SK-N-MC (cell line): ENCODE measurements at regions not wholly inside any gene's neighbourhood (a gene's known extent, or its start where the extent isn't known, plus 50 kb on each side); places are given as distances from the start of the nearest gene placed in this dataset.

Source experiments
- EZH2 ChIP-seq: fragments of 200-600 bp; sonication (generic); IDR thresholded peaks from one replicate; pipeline ENCODE4 v1.6.1; 2017; ENCODE audit warnings: antibody characterized with exemption
- FOXP2 ChIP-seq: optimal IDR thresholded peaks from 2 replicates; pipeline ENCODE3; 2011; ENCODE audit warnings: mild to moderate bottlenecking, moderate library complexity; ENCODE audit not compliant: insufficient read depth; ENCODE audit errors: extremely low read length, control extremely low read depth
- POLR2AphosphoS5 ChIP-seq: IDR thresholded peaks from 2 replicates; pipeline ENCODE4 v1.6.1; 2012; ENCODE audit warnings: mild to moderate bottlenecking, low read depth, low read length, borderline replicate concordance

DNA sequence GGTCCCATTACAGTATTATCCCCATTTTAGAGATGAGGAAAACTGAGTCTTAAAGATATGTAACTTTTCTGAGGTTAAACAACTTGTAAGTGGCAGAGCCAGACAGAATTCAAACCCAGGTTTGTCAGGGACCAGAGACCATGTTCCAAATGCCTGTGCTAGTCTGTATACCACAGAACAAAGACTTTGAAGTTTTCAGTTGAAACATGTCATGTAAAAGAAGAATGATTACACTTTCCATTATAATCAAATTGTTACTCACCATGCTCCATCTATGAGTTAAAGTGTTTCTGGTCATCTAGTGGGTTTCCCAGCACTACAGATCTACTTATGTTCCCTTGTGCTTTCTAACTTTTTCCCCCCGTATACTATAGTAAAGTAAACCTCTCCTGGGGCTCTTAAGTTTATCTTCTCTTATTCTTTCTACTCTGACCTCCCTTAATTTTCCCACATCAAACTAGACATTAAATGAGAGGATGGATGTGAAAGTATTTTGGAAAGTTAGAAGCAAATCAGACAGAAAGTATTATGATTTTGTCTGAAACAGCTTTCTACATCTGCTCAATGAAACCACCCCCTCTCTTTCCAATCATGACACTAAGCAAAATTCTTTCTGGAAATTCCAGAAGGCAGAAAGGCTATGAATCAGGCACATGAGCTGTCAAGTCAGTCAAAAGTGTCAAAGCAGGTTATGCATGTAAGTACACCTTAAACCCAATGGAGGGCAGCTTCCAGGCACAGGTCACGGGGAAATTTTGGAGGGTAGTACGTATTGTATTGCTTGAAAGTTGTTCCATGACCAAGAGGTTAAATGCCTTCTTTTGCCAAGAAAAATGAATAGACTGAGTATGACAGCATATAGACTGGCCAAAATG is 132.7 kb upstream of the MAP3K7 start:
- TF ChIP-seq EZH2 (no peak), POLR2AphosphoS5 (no peak), FOXP2 (no peak)
